NCI-H2196 (cell line): ENCODE measurements at regions not wholly inside any gene's neighbourhood (a gene's known extent, or its start where the extent isn't known, plus 50 kb on each side); places are given as distances from the start of the nearest gene placed in this dataset.
"Not testable (repeated sequence)": the region's sequence is repeated elsewhere in the genome, so short reads cannot be mapped to it uniquely, and the experiment has no call there.

Experiments
- DNase-seq: peaks from one replicate; lab custom pipeline; 2025; ENCODE audit not compliant: unreplicated experiment; lab: John Stamatoyannopoulos, UW

- no peak for DNase-seq
Observed at GRCh38 chr16:64731891-64732290, 390.0 kb downstream of the CDH11 start.

GRCh38 chr16:64730261-64730660 is 391.6 kb downstream of the CDH11 start:
- DNase-seq, result no peak

GRCh38 chr16:64724339-64724738 is 397.5 kb downstream of the CDH11 start:
- DNase-seq, result no peak

- no peak for DNase-seq
Observed at GRCh38 chr16:64718486-64718885, 403.4 kb downstream of the CDH11 start.

- no peak for DNase-seq
Observed at GRCh38 chr16:64717871-64718270, 404.0 kb downstream of the CDH11 start.

- no peak for DNase-seq
Observed at GRCh38 chr16:64715624-64716023, 406.2 kb downstream of the CDH11 start.

GRCh38 chr16:64712026-64712425 is 409.8 kb downstream of the CDH11 start:
- no peak for DNase-seq

GRCh38 chr16:64711596-64711995 is 410.3 kb downstream of the CDH11 start:
- no peak for DNase-seq

- DNase-seq, result no peak
Observed at GRCh38 chr16:64711026-64711425, 410.8 kb downstream of the CDH11 start.

GRCh38 chr16:64705443-64705842 is 416.4 kb downstream of the CDH11 start:
- DNase-seq, result no peak

- no peak for DNase-seq
Observed at GRCh38 chr16:64704386-64704785, 417.5 kb downstream of the CDH11 start.

- DNase-seq, result no peak
Observed at GRCh38 chr16:64702415-64702814, 419.4 kb downstream of the CDH11 start.

GRCh38 chr16:64700628-64701027 is 421.2 kb downstream of the CDH11 start:
- no peak for DNase-seq

- no peak for DNase-seq
Observed at GRCh38 chr16:64696866-64697265, 425.0 kb downstream of the CDH11 start.

- DNase-seq, result no peak
Observed at GRCh38 chr16:64695684-64696083, 426.2 kb downstream of the CDH11 start.

- no peak for DNase-seq
Observed at GRCh38 chr16:64693946-64694345, 427.9 kb downstream of the CDH11 start.

- no peak for DNase-seq
Observed at GRCh38 chr16:64687786-64688185, 434.1 kb downstream of the CDH11 start.

- DNase-seq, result no peak
Observed at GRCh38 chr16:64687123-64687522, 434.7 kb downstream of the CDH11 start.

- no peak for DNase-seq
Observed at GRCh38 chr16:64679976-64680690, 441.7 kb downstream of the CDH11 start.

GRCh38 chr16:64669573-64669972 is 452.3 kb downstream of the CDH11 start:
- DNase-seq, result no peak

GRCh38 chr16:64667334-64667877 is 454.5 kb downstream of the CDH11 start:
- no peak for DNase-seq

GRCh38 chr16:64662312-64662711 is 459.6 kb downstream of the CDH11 start:
- DNase-seq, result not testable (repeated sequence)

- no peak for DNase-seq
Observed at GRCh38 chr16:64659866-64660265, 462.0 kb downstream of the CDH11 start.
